ENCODE measurements at regions not wholly inside any gene's neighbourhood (a gene's known extent, or its start where the extent isn't known, plus 50 kb on each side); places are given as distances from the start of the nearest gene placed in this dataset.

DNA sequence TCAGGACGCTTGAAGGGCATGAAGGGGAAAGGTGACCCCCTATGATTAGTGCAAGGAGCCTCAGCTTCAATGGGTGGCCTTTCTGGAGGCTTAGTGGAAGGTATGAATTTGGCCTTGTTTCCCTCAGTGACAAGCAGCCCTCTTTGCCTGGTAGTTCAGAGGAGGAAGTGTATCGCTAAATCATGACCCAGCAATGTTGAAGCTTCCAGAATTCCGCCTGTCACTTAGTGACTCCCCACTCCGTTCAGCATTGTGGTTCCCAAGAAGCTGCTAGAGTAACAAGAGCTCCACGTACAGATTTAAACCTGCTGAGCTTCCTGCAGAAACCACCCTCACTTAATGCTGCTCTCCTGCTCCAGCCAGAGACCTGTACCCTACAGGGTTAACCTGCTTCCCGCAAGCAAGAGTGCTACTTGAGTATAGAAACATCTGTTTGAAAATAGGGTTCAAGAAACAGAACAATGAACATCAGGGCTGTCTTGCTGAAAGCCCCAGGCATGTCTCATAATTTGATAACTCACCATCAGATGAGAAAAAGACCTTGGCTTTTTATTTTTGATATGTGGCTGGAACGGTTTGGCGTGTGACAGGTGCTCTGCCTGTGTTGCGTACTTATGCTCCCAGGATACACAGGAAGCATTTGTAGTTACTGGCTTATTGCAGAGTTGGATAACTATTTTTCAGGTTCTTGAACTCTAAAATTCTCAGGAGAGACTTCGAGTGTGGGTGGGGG lies 105.2 kb downstream of the UCHL1 start:
- 0 to 50% (median 15%) methylated on average over 1 to 10 of the region's 10 CpGs for WGBS, 10 experiments
- in situ Hi-C loops (cut with MboI; ENCODE audit: low pct_unique_long_range_greater_than_20kb in 2 of 9, low sequenced_read_pairs in 9 of 9, unreplicated experiment in 9 of 9), result no loop called here
- ATAC-seq (replicated peaks in 6 of 8), result peak in 2 of 8 experiments; percentile 1 to 5
- Histone ChIP-seq H3K4me1 (replicated peaks in 1 of 2) (peaks cover 15 to 25% of the 10 kb centered on the region in 2 donors), H3K4me3 (peak overlapping the region; percentile 53 to 93 (median 67)), H3K27ac (no peak overlapping the region)

DNA sequence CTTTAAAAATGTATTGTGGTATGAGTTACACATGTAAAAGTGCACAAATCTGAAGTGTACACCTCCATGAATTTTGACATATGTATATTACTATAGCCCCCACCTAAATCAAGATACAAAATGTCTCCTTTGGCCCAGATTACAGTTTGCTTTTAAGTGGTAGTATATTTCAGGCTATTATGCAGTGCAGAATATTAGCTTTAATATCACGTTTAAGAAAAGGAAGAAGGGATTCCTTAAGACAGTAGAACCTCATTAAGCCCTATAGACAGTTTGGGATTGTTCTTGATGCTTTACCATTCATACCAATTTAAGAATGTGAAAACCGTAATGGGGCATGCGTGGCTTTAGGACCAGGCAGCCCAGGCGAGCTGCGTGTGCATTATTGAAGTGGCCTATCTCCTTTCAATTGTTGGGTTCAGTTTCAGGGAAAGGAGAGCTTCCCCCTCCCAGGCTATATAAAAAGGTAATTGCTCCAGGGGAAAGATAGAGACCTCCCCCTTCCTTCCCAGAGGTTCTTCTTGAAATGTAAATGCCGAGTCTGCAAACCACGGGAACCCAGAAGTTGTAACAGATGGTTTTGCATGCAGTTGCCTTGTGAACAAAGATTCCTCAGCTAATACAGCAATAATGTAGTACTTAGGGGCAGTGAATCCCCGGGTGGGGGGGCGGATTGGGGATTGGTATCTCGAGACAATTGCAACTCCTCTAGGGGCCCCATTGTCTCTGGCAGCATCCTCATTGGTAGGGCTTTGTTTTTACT lies 106.1 kb downstream of the UCHL1 start:
- in situ Hi-C loops (cut with MboI; ENCODE audit: low pct_unique_long_range_greater_than_20kb in 2 of 9, low sequenced_read_pairs in 9 of 9, unreplicated experiment in 9 of 9), result no loop called here
- ATAC-seq (replicated peaks in 6 of 8), result peak in 2 of 8 experiments; percentile 5 to 6
- Histone ChIP-seq H3K4me3 (peak overlapping the region; percentile 53 to 93 (median 67)), H3K4me1 (replicated peaks in 1 of 2) (peaks cover 15 to 25% of the 10 kb centered on the region in 2 donors), H3K27ac (no peak overlapping the region)
- WGBS, 10 experiments, result 0 to 55% (median 17%) methylated on average over 1 to 9 of the region's 10 CpGs; no CpG with 5 or more reads in 1 of the 10 experiments

- ATAC-seq (replicated peaks in 6 of 8), result peak in 2 of 8 experiments; percentile 2 to 5
- Histone ChIP-seq H3K4me1 (replicated peaks in 1 of 2) (peaks cover 15 to 25% of the 10 kb centered on the region in 2 donors), H3K27ac (peak overlapping the region in 1 of 2 donors; percentile 4), H3K4me3 (peak overlapping the region; percentile 53 to 93 (median 67))
- WGBS, 10 experiments, result 0 to 30% (median 16%) methylated on average over 2 to 9 of the region's 9 CpGs; no CpG with 5 or more reads in 3 of the 10 experiments
- in situ Hi-C loops (cut with MboI; ENCODE audit: low pct_unique_long_range_greater_than_20kb in 2 of 9, low sequenced_read_pairs in 9 of 9, unreplicated experiment in 9 of 9), result no loop called here
Measured at GRCh38 chr4:41363384-41363981, 106.8 kb downstream of the UCHL1 start.

GRCh38 chr4:41364876-41365275 lies 108.1 kb downstream of the UCHL1 start:
- Histone ChIP-seq H3K4me1 (replicated peaks in 1 of 2) (peaks cover 19 to 25% of the 10 kb centered on the region in 2 donors), H3K27ac (no peak overlapping the region), H3K4me3 (no peak overlapping the region)
- no peak for ATAC-seq (replicated peaks in 6 of 8)
- WGBS, 10 experiments, result 7 to 96% (median 68%) methylated on average over 2 to 3 of the region's 3 CpGs
- in situ Hi-C loops (cut with MboI; ENCODE audit: low pct_unique_long_range_greater_than_20kb in 2 of 9, low sequenced_read_pairs in 9 of 9, unreplicated experiment in 9 of 9), result no loop called here

DNA sequence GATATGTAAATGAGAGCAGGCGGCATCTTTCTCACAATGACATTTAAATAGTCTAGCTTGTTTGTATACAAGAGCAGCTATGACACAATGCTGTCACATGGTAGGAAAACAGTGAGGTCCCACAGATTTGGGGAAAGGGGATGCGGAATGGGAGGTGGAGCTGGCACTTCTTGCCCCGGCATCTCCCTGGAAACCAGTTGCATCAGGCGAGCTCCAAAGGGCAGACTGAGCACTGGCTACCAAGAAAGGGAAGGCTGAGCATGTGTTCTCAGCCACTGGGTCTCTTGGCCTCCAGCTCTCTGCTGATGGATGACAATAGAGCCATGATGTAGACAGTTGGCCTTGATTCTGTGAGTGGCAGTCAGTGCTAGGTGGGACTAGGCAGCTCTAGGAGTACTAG lies 109.0 kb downstream of the UCHL1 start:
- H3K4me3 ChIP-seq, result no peak overlapping the region
- no peak overlapping the region for H3K27ac ChIP-seq
- WGBS, 10 experiments, result 25 to 100% (median 61%) methylated on average over 1 to 4 of the region's 4 CpGs; no CpG with 5 or more reads in 5 of the 10 experiments
- in situ Hi-C loops (cut with MboI; ENCODE audit: low pct_unique_long_range_greater_than_20kb in 2 of 9, low sequenced_read_pairs in 9 of 9, unreplicated experiment in 9 of 9), result no loop called here
- peaks cover 23 to 27% of the 10 kb centered on the region in 2 donors for H3K4me1 ChIP-seq (replicated peaks in 1 of 2)
- peak in 5 of 8 experiments; percentile 57 to 78 (median 64) for ATAC-seq (replicated peaks in 6 of 8)

DNA sequence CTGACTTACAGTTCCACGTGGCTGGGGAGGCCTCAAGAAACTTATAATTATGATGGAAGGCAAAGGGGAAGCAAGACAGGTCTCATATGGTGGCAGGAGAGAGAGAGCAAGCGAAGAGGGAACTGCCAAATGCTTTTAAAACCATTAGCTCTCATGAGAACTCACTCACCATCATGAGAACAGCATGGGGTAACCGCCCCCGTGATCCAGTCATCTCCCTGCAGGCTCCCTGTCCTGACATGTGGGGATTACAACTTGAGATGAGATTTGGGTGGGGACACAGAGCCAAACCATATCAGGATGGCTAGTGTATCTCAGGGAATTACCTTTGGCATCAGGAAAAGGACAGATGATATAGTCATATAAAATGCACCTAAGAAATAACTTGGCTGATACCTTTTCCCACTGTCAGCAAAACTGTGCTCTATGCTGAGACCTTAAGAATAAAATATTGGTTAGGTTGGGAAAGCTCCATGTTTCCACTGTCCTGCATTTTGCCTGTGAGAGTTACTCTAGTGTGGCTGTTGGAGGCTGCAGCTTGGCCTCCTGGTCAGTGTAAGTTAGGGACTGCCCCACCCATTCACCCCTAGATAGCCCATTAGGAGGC lies 110.3 kb downstream of the UCHL1 start:
- peaks cover 23 to 27% of the 10 kb centered on the region in 2 donors for H3K4me1 ChIP-seq (replicated peaks in 1 of 2)
- no peak overlapping the region for H3K27ac ChIP-seq
- in situ Hi-C loops (cut with MboI; ENCODE audit: low pct_unique_long_range_greater_than_20kb in 2 of 9, low sequenced_read_pairs in 9 of 9, unreplicated experiment in 9 of 9), result no loop called here
- 17 to 100% (median 66%) methylated on average over 1 to 4 of the region's 4 CpGs; no CpG with 5 or more reads in 1 of the 10 experiments for WGBS, 10 experiments
- no peak overlapping the region for H3K4me3 ChIP-seq
- no peak for ATAC-seq (replicated peaks in 6 of 8)

DNA sequence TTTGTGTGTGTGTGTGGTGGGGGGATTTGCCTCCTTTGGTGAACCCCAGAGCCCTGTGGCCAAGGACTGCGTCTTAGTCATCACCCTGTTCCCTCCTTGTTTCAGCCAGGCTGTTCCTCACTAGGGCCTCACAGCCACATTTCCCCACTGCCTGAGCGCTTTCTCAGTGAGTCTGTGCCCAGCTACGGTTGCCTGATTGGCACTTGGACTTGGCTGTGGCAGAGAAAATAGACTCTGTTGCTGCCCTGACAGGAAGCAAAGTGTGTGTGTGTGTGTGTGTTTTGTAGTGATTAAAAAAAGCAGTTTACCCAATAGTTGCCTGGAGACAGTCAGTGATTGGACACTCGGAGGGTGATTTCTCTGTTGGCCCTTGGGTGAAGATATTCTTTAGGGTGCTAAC lies 113.0 kb downstream of the UCHL1 start:
- Histone ChIP-seq H3K4me1 (replicated peaks in 1 of 2) (peaks cover 14 to 18% of the 10 kb centered on the region in 2 donors), H3K27ac (no peak overlapping the region), H3K4me3 (no peak overlapping the region)
- in situ Hi-C loops (cut with MboI; ENCODE audit: low pct_unique_long_range_greater_than_20kb in 2 of 9, low sequenced_read_pairs in 9 of 9, unreplicated experiment in 9 of 9), result no loop called here
- ATAC-seq (replicated peaks in 6 of 8), result peak in 6 of 8 experiments; percentile 34 to 74 (median 50)
- WGBS, 10 experiments, result 58 to 100% (median 80%) methylated on average over 1 to 2 of the region's 4 CpGs; no CpG with 5 or more reads in 5 of the 10 experiments

GRCh38 chr4:41373221-41373620 lies 116.5 kb downstream of the UCHL1 start:
- ATAC-seq (replicated peaks in 6 of 8), result no peak
- Histone ChIP-seq H3K4me3 (no peak overlapping the region), H3K27ac (no peak overlapping the region), H3K4me1 (replicated peaks in 1 of 2) (peaks cover 2 to 10% of the 10 kb centered on the region in 2 donors)
- WGBS, 10 experiments, result 20 to 100% (median 93%) methylated on average over 1 to 3 of the region's 3 CpGs; no CpG with 5 or more reads in 3 of the 10 experiments
- in situ Hi-C loops (cut with MboI; ENCODE audit: low pct_unique_long_range_greater_than_20kb in 2 of 9, low sequenced_read_pairs in 9 of 9, unreplicated experiment in 9 of 9), result no loop called here

GRCh38 chr4:41374490-41374889 lies 117.8 kb downstream of the UCHL1 start:
- in situ Hi-C loops (cut with MboI; ENCODE audit: low pct_unique_long_range_greater_than_20kb in 2 of 9, low sequenced_read_pairs in 9 of 9, unreplicated experiment in 9 of 9), result no loop called here
- Histone ChIP-seq H3K27ac (no peak overlapping the region), H3K4me1 (replicated peaks in 1 of 2) (peaks cover 2 to 5% of the 10 kb centered on the region in 2 donors), H3K4me3 (no peak overlapping the region)
- 0 to 93% (median 85%) methylated on average over 1 to 3 of the region's 3 CpGs; no CpG with 5 or more reads in 1 of the 10 experiments for WGBS, 10 experiments
- ATAC-seq (replicated peaks in 6 of 8), result no peak

GRCh38 chr4:41375561-41375960 lies 118.8 kb downstream of the UCHL1 start:
- Histone ChIP-seq H3K4me1 (replicated peaks in 1 of 2) (no peaks in the 10 kb centered on the region), H3K27ac (no peak overlapping the region), H3K4me3 (no peak overlapping the region)
- WGBS, 10 experiments, result 40 to 100% (median 91%) methylated on average over 1 to 7 of the region's 7 CpGs; no CpG with 5 or more reads in 3 of the 10 experiments
- ATAC-seq (replicated peaks in 6 of 8), result no peak
- in situ Hi-C loops (cut with MboI; ENCODE audit: low pct_unique_long_range_greater_than_20kb in 2 of 9, low sequenced_read_pairs in 9 of 9, unreplicated experiment in 9 of 9), result no loop called here

- ATAC-seq (replicated peaks in 6 of 8), result peak in 1 of 8 experiments; percentile 90
Measured at GRCh38 chr4:41377196-41377595, 120.5 kb downstream of the UCHL1 start.

DNA sequence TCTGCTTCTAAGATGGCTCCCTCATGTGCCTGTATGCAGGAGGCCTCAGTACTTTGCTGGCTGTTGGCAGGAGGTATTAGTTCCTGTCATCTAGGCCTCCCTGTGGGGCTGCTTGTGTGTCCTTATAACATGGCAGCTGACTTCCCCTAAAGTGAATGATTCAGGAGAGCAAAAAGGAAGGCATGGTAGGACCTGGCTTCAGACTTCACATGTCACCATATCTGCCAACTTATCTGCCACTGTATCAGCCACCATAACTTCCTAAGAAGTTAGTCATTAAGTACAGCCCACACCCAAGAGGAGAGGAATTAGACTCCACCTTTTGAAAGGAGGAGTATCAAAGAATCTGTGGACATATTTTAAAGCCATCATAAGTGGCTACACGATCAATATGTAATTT lies 122.5 kb downstream of the UCHL1 start:
- no peak overlapping the region for H3K27ac ChIP-seq
- in situ Hi-C loops (cut with MboI; ENCODE audit: low pct_unique_long_range_greater_than_20kb in 2 of 9, low sequenced_read_pairs in 9 of 9, unreplicated experiment in 9 of 9), result no loop called here

More at GRCh38 chr4:41377196-41377595, 120.5 kb downstream of the UCHL1 start:
- in situ Hi-C loops (cut with MboI; ENCODE audit: low pct_unique_long_range_greater_than_20kb in 2 of 9, low sequenced_read_pairs in 9 of 9, unreplicated experiment in 9 of 9), result no loop called here
- Histone ChIP-seq H3K4me3 (no peak overlapping the region), H3K27ac (no peak overlapping the region), H3K4me1 (replicated peaks in 1 of 2) (no peaks in the 10 kb centered on the region)
- WGBS, 10 experiments, result 25 to 100% (median 96%) methylated on average over 1 to 3 of the region's 3 CpGs; no CpG with 5 or more reads in 6 of the 10 experiments

More for the DNA sequence above, 122.5 kb downstream of the UCHL1 start:
- Histone ChIP-seq H3K4me1 (replicated peaks in 1 of 2) (no peaks in the 10 kb centered on the region), H3K4me3 (no peak overlapping the region)
- WGBS, 10 experiments, result 0 to 100% (median 95%) methylated on average over 1 of the region's 1 CpG; no CpG with 5 or more reads in 4 of the 10 experiments
- no peak for ATAC-seq (replicated peaks in 6 of 8)

Measured in motor neuron (in vitro differentiated cells).